ENCODE measurements at regions not wholly inside any gene's neighbourhood (a gene's known extent, or its start where the extent isn't known, plus 50 kb on each side); places are given as distances from the start of the nearest gene placed in this dataset.

DNA sequence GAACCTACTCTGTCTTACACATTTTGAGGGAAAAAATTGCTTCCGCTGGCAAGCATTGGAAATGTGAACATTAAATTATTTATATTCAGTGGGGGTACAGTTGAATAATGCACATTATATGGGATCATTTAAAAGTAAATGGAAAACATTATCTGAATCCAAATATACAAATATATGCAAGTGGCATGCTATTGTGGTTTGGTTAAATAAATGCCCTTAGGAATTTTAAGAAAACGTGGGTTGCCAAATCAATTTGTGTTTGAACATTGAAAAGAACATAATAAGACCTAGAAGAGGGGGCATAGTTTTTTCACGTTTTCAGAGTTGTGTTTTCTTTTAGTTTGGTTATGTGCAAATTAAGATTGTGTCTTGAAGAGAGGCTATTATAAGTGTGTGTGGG lies 230.5 kb upstream of the PRKX start:
- no peak for TF ChIP-seq CTCF (conservative IDR thresholded peaks at IDR 0.05; ENCODE audit: low read length)
- no peak for TF ChIP-seq EZH2phosphoT487 (IDR thresholded peaks at IDR 0.05; ENCODE audit: borderline replicate concordance)

All from Loucy (cell line).